HEK293 (cell line): ENCODE measurements at regions not wholly inside any gene's neighbourhood (a gene's known extent, or its start where the extent isn't known, plus 50 kb on each side); places are given as distances from the start of the nearest gene placed in this dataset.
"Not testable (repeated sequence)": the region's sequence is repeated elsewhere in the genome, so short reads cannot be mapped to it uniquely, and the experiment has no call there.

ENCODE experiments used
- CTCF ChIA-PET: fragments of 350-600 bp; formaldehyde crosslinking; extraction: SDS; loops from one replicate; lab custom pipeline; 2021; ENCODE audit warnings: antibody characterized with exemption; lab: Yijun Ruan, JAX
- POLR2A ChIA-PET: fragments of 300-600 bp; formaldehyde crosslinking; extraction: SDS; loops from one replicate; lab custom pipeline; 2020; ENCODE audit warnings: antibody characterized with exemption, inconsistent platforms; lab: Yijun Ruan, JAX
- H3K27ac ChIP-seq: fragments of 200-500 bp; sonication (Bioruptor generic); 2 replicates; pipeline ENCODE4 v1.5.1; 2014; ENCODE audit warnings: low read depth, low read length, control low read depth, inconsistent platforms; ENCODE audit errors: extremely low read depth
- H3K36me3 ChIP-seq, 2 experiments: fragments of 200-500 bp in 1 of 2; sonication (Bioruptor generic) in 1 of 2; 1 replicate in 1 of 2; 2 replicates in 1 of 2; pipeline ENCODE4 v1.5.1; 2014 to 2017; ENCODE audit warnings: inconsistent platforms in 2 of 2, low read length in 2 of 2; ENCODE audit not compliant: control insufficient read depth in 2 of 2, insufficient read depth in 1 of 2
- H3K4me1 ChIP-seq: fragments of 200-500 bp; sonication (Bioruptor generic); 2 replicates; pipeline ENCODE4 v1.5.1; 2014; ENCODE audit warnings: mild to moderate bottlenecking, low read length, inconsistent platforms; ENCODE audit not compliant: control insufficient read depth, insufficient read depth
- H3K4me3 ChIP-seq: 2 replicates; pipeline ENCODE4 v1.5.1; 2011; ENCODE audit warnings: low read depth, mild to moderate bottlenecking, control low read depth, low read length, moderate library complexity
- H3K9me3 ChIP-seq: fragments of 200-500 bp; sonication (Bioruptor generic); 2 replicates; pipeline ENCODE4 v1.5.1; 2014; ENCODE audit warnings: low read depth, low read length, inconsistent platforms; ENCODE audit not compliant: control insufficient read depth, insufficient read depth
- BCL11B ChIP-seq: fragments of 450-650 bp; formaldehyde crosslinking; IDR thresholded peaks from 2 replicates; pipeline ENCODE4 v1.5.1; 2016; ENCODE audit warnings: low read depth, missing biosample characterization, missing genetic modification characterization
- GLI4 ChIP-seq: fragments of 450-650 bp; formaldehyde crosslinking; IDR thresholded peaks from 2 replicates; pipeline ENCODE4 v1.5.1; 2016; ENCODE audit warnings: missing biosample characterization, missing genetic modification characterization
- KLF8 ChIP-seq: fragments of 450-650 bp; formaldehyde crosslinking; IDR thresholded peaks from 2 replicates; pipeline ENCODE4 v1.5.1; 2016; ENCODE audit warnings: missing biosample characterization, missing genetic modification characterization
- TCF7L2 ChIP-seq: IDR thresholded peaks from 2 replicates; pipeline ENCODE4 v1.6.1; 2011; ENCODE audit warnings: low read depth, mild to moderate bottlenecking, inconsistent platforms, low read length, moderate library complexity, borderline replicate concordance
- ZFHX2 ChIP-seq: fragments of 450-650 bp; formaldehyde crosslinking; conservative IDR thresholded peaks from 2 replicates; pipeline ENCODE4 v1.5.1; 2016; ENCODE audit warnings: missing biosample characterization, missing genetic modification characterization
- ZNF121 ChIP-seq: fragments of 450-650 bp; formaldehyde crosslinking; IDR thresholded peaks from 2 replicates; pipeline ENCODE4 v1.5.1; 2016; ENCODE audit warnings: missing biosample characterization, missing genetic modification characterization
- ZNF133 ChIP-seq: fragments of 450-650 bp; formaldehyde crosslinking; IDR thresholded peaks from 2 replicates; pipeline ENCODE4 v1.5.1; 2016; ENCODE audit warnings: missing biosample characterization, missing genetic modification characterization
- ZNF19 ChIP-seq: fragments of 450-650 bp; formaldehyde crosslinking; IDR thresholded peaks from 2 replicates; pipeline ENCODE4; 2016; ENCODE audit warnings: missing biosample characterization, missing genetic modification characterization, low read depth
- ZNF239 ChIP-seq: fragments of 450-650 bp; formaldehyde crosslinking; IDR thresholded peaks from 2 replicates; pipeline ENCODE4 v1.5.1; 2016; ENCODE audit warnings: missing biosample characterization, missing genetic modification characterization
- ZNF37A ChIP-seq: fragments of 450-650 bp; IDR thresholded peaks from 2 replicates; pipeline ENCODE4 v1.5.1; 2018; ENCODE audit warnings: missing biosample characterization, missing genetic modification characterization
- ZNF473 ChIP-seq: fragments of 450-650 bp; formaldehyde crosslinking; IDR thresholded peaks from 2 replicates; pipeline ENCODE4 v1.5.1; 2017; ENCODE audit warnings: missing biosample characterization, missing genetic modification characterization
- ZNF529 ChIP-seq: fragments of 450-650 bp; formaldehyde crosslinking; IDR thresholded peaks from 2 replicates; pipeline ENCODE4 v1.5.1; 2017; ENCODE audit warnings: missing genetic modification characterization, missing biosample characterization; ENCODE audit not compliant: insufficient replicate concordance
- ZNF548 ChIP-seq: fragments of 450-650 bp; formaldehyde crosslinking; IDR thresholded peaks from 2 replicates; pipeline ENCODE4 v1.5.1; 2016; ENCODE audit warnings: missing biosample characterization, missing genetic modification characterization
- ZNF624 ChIP-seq: fragments of 450-650 bp; formaldehyde crosslinking; IDR thresholded peaks from 2 replicates; pipeline ENCODE4 v1.5.1; 2017; ENCODE audit warnings: missing biosample characterization, missing genetic modification characterization
- TF ChIP-seq, protein P1 (sequence below): IDR thresholded peaks from 2 replicates; pipeline ENCODE4 v1.6.1; 2011; ENCODE audit warnings: mild to moderate bottlenecking, low read depth, low read length, borderline replicate concordance
- TF ChIP-seq, protein P2 (sequence below): fragments of 450-650 bp; formaldehyde crosslinking; IDR thresholded peaks from 2 replicates; pipeline ENCODE4 v1.5.1; 2016; ENCODE audit warnings: missing biosample characterization, missing genetic modification characterization
- TF ChIP-seq, protein P3 (sequence below): fragments of 450-650 bp; formaldehyde crosslinking; IDR thresholded peaks from 2 replicates; pipeline ENCODE4 v1.5.1; 2016; ENCODE audit warnings: missing biosample characterization, missing genetic modification characterization
- TF ChIP-seq, protein P4 (sequence below): fragments of 450-650 bp; formaldehyde crosslinking; IDR thresholded peaks from 2 replicates; pipeline ENCODE4 v1.5.1; 2016; ENCODE audit warnings: missing biosample characterization, missing genetic modification characterization

DNA sequence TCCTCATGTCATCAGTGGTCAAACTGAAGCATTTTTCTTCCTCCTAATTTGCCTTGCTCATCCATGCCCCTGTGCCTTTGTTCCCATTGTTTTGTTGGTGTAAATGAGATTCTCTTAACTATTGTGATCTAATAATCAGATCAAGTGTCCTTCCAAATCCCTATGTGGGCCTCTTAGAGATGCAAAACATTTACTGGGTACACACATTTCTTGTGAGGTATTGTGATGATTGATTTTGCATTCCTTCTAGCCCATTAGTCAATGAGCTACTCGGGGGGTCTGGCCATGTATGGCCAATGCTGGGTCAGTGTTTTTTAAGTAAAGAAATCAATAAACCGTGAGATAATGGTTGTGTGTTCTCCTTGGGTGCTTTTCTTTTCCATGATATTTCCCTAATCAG, 580.4 kb downstream of the VGLL3 start:
- Histone ChIP-seq H3K27ac (no peak overlapping the region), H3K4me1 (no peaks in the 10 kb centered on the region), H3K36me3 (no peaks in the 10 kb centered on the region), H3K4me3 (no peak overlapping the region), H3K9me3 (no peaks in the 10 kb centered on the region)
- CTCF ChIA-PET: interaction anchor here (0.6 kb wide), 1 partner anchor 737 kb away, joined by 4 read pairs; no protein-coding TSS in a partner anchor
- no peak for TF ChIP-seq TCF7L2
- TF ChIP-seq, protein P1, sequence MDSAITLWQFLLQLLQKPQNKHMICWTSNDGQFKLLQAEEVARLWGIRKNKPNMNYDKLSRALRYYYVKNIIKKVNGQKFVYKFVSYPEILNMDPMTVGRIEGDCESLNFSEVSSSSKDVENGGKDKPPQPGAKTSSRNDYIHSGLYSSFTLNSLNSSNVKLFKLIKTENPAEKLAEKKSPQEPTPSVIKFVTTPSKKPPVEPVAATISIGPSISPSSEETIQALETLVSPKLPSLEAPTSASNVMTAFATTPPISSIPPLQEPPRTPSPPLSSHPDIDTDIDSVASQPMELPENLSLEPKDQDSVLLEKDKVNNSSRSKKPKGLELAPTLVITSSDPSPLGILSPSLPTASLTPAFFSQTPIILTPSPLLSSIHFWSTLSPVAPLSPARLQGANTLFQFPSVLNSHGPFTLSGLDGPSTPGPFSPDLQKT: no peak
- TF ChIP-seq ZNF19 (tag by site-specific recombination): no peak
- no peak for TF ChIP-seq BCL11B (tag by site-specific recombination)
- no peak for TF ChIP-seq ZNF239 (tag by site-specific recombination)
- TF ChIP-seq, protein P2, sequence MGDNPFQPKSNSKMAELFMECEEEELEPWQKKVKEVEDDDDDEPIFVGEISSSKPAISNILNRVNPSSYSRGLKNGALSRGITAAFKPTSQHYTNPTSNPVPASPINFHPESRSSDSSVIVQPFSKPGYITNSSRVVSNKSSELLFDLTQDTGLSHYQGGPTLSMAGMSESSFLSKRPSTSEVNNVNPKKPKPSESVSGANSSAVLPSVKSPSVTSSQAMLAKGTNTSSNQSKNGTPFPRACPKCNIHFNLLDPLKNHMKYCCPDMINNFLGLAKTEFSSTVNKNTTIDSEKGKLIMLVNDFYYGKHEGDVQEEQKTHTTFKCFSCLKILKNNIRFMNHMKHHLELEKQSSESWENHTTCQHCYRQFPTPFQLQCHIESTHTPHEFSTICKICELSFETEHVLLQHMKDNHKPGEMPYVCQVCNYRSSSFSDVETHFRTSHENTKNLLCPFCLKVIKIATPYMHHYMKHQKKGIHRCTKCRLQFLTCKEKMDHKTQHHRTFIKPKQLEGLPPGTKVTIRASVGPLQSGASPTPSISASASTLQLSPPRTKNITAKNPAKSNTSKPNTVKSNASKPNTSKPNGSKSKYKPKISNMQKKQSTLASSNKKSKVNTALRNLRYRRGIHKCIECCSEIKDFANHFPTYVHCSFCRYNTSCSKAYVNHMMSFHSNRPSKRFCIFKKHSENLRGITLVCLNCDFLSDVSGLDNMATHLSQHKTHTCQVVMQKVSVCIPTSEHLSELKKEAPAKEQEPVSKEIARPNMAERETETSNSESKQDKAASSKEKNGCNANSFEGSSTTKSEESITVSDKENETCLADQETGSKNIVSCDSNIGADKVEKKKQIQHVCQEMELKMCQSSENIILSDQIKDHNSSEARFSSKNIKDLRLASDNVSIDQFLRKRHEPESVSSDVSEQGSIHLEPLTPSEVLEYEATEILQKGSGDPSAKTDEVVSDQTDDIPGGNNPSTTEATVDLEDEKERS (tag by site-specific recombination): no peak
- no peak for TF ChIP-seq ZNF529 (tag by site-specific recombination)
- TF ChIP-seq, protein P3, sequence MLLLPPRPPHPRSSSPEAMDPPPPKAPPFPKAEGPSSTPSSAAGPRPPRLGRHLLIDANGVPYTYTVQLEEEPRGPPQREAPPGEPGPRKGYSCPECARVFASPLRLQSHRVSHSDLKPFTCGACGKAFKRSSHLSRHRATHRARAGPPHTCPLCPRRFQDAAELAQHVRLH (tag by site-specific recombination): no peak
- TF ChIP-seq KLF8: no peak
- TF ChIP-seq ZNF473 (tag by site-specific recombination): no peak
- TF ChIP-seq ZNF121: no peak
- TF ChIP-seq ZNF624 (tag by site-specific recombination): no peak
- POLR2A ChIA-PET: no interaction called here

DNA sequence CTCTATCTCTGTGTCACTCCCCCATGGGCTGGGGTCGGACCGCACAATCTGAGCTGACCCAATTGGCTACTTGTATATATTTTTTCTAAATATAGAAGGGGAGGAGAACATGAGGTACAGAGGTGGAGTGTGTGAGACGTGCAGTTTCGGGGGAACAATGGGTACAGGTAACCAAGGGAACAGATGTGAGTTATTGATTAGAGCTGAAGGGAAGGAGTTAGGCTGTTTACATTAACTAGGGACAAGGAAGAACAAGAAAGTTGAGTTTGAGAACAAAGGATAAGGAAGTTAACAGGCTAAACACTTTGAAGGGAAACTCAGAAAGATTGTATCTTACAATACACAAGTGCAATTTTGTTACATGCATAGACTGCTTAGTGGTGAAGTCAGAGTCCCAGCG, 601.2 kb downstream of the VGLL3 start:
- H3K27ac ChIP-seq, POLR2A ChIA-PET, H3K4me3 ChIP-seq, CTCF ChIA-PET, H3K9me3 ChIP-seq, H3K4me1 ChIP-seq, H3K36me3 ChIP-seq: not testable (repeated sequence)

DNA sequence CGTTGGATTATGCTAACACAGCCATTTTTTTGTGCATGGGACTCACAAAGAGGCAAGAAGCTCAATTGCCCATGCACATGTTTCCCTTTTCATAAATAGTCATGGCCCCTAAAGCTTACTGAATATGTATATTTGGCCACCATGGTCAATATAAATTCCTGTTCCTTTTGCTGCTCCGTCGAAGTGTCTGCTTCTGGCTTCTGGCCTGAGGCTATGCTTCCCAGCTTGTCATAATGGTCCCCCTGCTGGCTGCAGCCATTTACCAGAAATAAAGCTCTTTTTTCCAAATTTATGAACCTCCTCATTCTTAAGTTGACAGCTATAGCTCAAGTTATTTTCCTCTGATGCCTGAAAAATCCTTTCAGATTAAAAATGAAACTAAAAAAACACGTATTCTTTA, 602.1 kb downstream of the VGLL3 start:
- CTCF ChIA-PET: no interaction called here
- Histone ChIP-seq H3K36me3 (no peaks in the 10 kb centered on the region), H3K4me3 (no peak overlapping the region), H3K9me3 (no peaks in the 10 kb centered on the region), H3K4me1 (no peaks in the 10 kb centered on the region), H3K27ac (no peak overlapping the region)
- POLR2A ChIA-PET: no interaction called here
- TF ChIP-seq ZNF37A (tag by site-specific recombination): no peak
- TF ChIP-seq, protein P4, sequence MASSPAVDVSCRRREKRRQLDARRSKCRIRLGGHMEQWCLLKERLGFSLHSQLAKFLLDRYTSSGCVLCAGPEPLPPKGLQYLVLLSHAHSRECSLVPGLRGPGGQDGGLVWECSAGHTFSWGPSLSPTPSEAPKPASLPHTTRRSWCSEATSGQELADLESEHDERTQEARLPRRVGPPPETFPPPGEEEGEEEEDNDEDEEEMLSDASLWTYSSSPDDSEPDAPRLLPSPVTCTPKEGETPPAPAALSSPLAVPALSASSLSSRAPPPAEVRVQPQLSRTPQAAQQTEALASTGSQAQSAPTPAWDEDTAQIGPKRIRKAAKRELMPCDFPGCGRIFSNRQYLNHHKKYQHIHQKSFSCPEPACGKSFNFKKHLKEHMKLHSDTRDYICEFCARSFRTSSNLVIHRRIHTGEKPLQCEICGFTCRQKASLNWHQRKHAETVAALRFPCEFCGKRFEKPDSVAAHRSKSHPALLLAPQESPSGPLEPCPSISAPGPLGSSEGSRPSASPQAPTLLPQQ (tag by site-specific recombination): no peak
- no peak for TF ChIP-seq ZNF548 (tag by site-specific recombination)
- TF ChIP-seq ZFHX2 (tag by site-specific recombination): no peak
- no peak for TF ChIP-seq ZNF133 (tag by site-specific recombination)
- TF ChIP-seq GLI4 (tag by site-specific recombination): no peak
